Effector memory CD4-positive, alpha-beta T cell (primary cell): ENCODE measurements at regions not wholly inside any gene's neighbourhood (a gene's known extent, or its start where the extent isn't known, plus 50 kb on each side); places are given as distances from the start of the nearest gene placed in this dataset.

Experiments used
- DNase-seq, 3 donors: peaks; one replicate each; pipeline ENCODE4 v3.0.0-alpha.2; 2020
- H3K27ac ChIP-seq: 2 replicates; pipeline ENCODE4 v1.7.0; 2013; ENCODE audit warnings: mild to moderate bottlenecking, low read length, moderate library complexity; ENCODE audit not compliant: insufficient read depth, poor library complexity, severe bottlenecking
- H3K27me3 ChIP-seq: replicated peaks from 2 replicates; pipeline ENCODE4 v1.7.0; 2013; ENCODE audit warnings: mild to moderate bottlenecking, low read length; ENCODE audit not compliant: insufficient read depth, control insufficient read depth, poor library complexity, severe bottlenecking
- H3K36me3 ChIP-seq: 2 replicates; pipeline ENCODE4 v1.7.0; 2013; ENCODE audit warnings: mild to moderate bottlenecking, low read length, moderate library complexity; ENCODE audit not compliant: control insufficient read depth, insufficient read depth
- H3K4me1 ChIP-seq: 2 replicates; pipeline ENCODE4 v1.7.0; 2013; ENCODE audit warnings: low read length, mild to moderate bottlenecking; ENCODE audit not compliant: control insufficient read depth, insufficient read depth, poor library complexity, severe bottlenecking
- H3K4me3 ChIP-seq: 2 replicates; pipeline ENCODE4 v1.7.0; 2013; ENCODE audit warnings: low read length, low read depth, mild to moderate bottlenecking; ENCODE audit not compliant: insufficient read depth, poor library complexity, severe bottlenecking
- H3K9me3 ChIP-seq: 2 replicates; pipeline ENCODE4 v1.7.0; 2013; ENCODE audit warnings: mild to moderate bottlenecking, low read length, moderate library complexity; ENCODE audit not compliant: control insufficient read depth

- H3K4me1 ChIP-seq, result no peaks in the 10 kb centered on the region
- DNase-seq, result no peak
These were observed 50.1 kb upstream of the ASAP2 start for GRCh38 chr2:9156483-9156882.

GRCh38 chr2:9154061-9154460 is 52.6 kb upstream of the ASAP2 start:
- Histone ChIP-seq H3K9me3 (no peaks in the 10 kb centered on the region), H3K36me3 (no peaks in the 10 kb centered on the region), H3K27me3 (no peaks in the 10 kb centered on the region), H3K4me1 (no peaks in the 10 kb centered on the region), H3K4me3 (no peak overlapping the region), H3K27ac (no peak overlapping the region)
- no peak for DNase-seq

More at GRCh38 chr2:9156483-9156882, 50.1 kb upstream of the ASAP2 start:
- Histone ChIP-seq H3K9me3 (no peaks in the 10 kb centered on the region), H3K36me3 (no peaks in the 10 kb centered on the region), H3K27me3 (no peaks in the 10 kb centered on the region), H3K4me3 (no peak overlapping the region), H3K27ac (no peak overlapping the region)

- Histone ChIP-seq H3K27ac (no peak overlapping the region), H3K4me3 (no peak overlapping the region), H3K27me3 (no peaks in the 10 kb centered on the region), H3K9me3 (no peaks in the 10 kb centered on the region), H3K4me1 (no peaks in the 10 kb centered on the region), H3K36me3 (no peaks in the 10 kb centered on the region)
- no peak for DNase-seq
These were observed 53.0 kb upstream of the ASAP2 start for GRCh38 chr2:9153643-9153980.

- H3K4me3 ChIP-seq, result no peak overlapping the region
- H3K4me1 ChIP-seq, result no peaks in the 10 kb centered on the region
- H3K36me3 ChIP-seq, result no peaks in the 10 kb centered on the region
- H3K27ac ChIP-seq, result no peak overlapping the region
- no peaks in the 10 kb centered on the region for H3K27me3 ChIP-seq
- no peak for DNase-seq
- no peaks in the 10 kb centered on the region for H3K9me3 ChIP-seq
These were observed 53.5 kb upstream of the ASAP2 start for GRCh38 chr2:9152975-9153642.

GRCh38 chr2:9150906-9151305 is 55.7 kb upstream of the ASAP2 start:
- no peak for DNase-seq
- no peaks in the 10 kb centered on the region for H3K27me3 ChIP-seq
- H3K9me3 ChIP-seq, result no peaks in the 10 kb centered on the region
- no peaks in the 10 kb centered on the region for H3K4me1 ChIP-seq
- H3K4me3 ChIP-seq, result no peak overlapping the region
- no peaks in the 10 kb centered on the region for H3K36me3 ChIP-seq
- no peak overlapping the region for H3K27ac ChIP-seq

- H3K4me1 ChIP-seq, result no peaks in the 10 kb centered on the region
- H3K4me3 ChIP-seq, result no peak overlapping the region
- no peaks in the 10 kb centered on the region for H3K27me3 ChIP-seq
- no peaks in the 10 kb centered on the region for H3K9me3 ChIP-seq
- DNase-seq, result no peak
- H3K36me3 ChIP-seq, result no peaks in the 10 kb centered on the region
- no peak overlapping the region for H3K27ac ChIP-seq
These were observed 56.1 kb upstream of the ASAP2 start for GRCh38 chr2:9150568-9150900.

GRCh38 chr2:9149726-9150567 is 56.7 kb upstream of the ASAP2 start:
- H3K4me3 ChIP-seq, result no peak overlapping the region

GRCh38 chr2:9149388-9149660 is 57.3 kb upstream of the ASAP2 start:
- DNase-seq, result no peak
- no peaks in the 10 kb centered on the region for H3K9me3 ChIP-seq

More at GRCh38 chr2:9149726-9150567, 56.7 kb upstream of the ASAP2 start:
- no peak for DNase-seq
- H3K27ac ChIP-seq, result no peak overlapping the region
- no peaks in the 10 kb centered on the region for H3K27me3 ChIP-seq
- H3K36me3 ChIP-seq, result no peaks in the 10 kb centered on the region
- H3K9me3 ChIP-seq, result no peaks in the 10 kb centered on the region
- H3K4me1 ChIP-seq, result no peaks in the 10 kb centered on the region

GRCh38 chr2:9146646-9147045 is 60.0 kb upstream of the ASAP2 start:
- H3K4me3 ChIP-seq, result no peak overlapping the region
- H3K27ac ChIP-seq, result no peak overlapping the region
- H3K4me1 ChIP-seq, result no peaks in the 10 kb centered on the region
- DNase-seq, result no peak
- H3K27me3 ChIP-seq, result no peaks in the 10 kb centered on the region
- no peaks in the 10 kb centered on the region for H3K9me3 ChIP-seq
- H3K36me3 ChIP-seq, result no peaks in the 10 kb centered on the region

More at GRCh38 chr2:9149388-9149660, 57.3 kb upstream of the ASAP2 start:
- no peaks in the 10 kb centered on the region for H3K4me1 ChIP-seq
- no peak overlapping the region for H3K4me3 ChIP-seq
- no peaks in the 10 kb centered on the region for H3K36me3 ChIP-seq
- no peaks in the 10 kb centered on the region for H3K27me3 ChIP-seq
- H3K27ac ChIP-seq, result no peak overlapping the region

GRCh38 chr2:9145752-9146430 is 60.7 kb upstream of the ASAP2 start:
- Histone ChIP-seq H3K4me1 (no peaks in the 10 kb centered on the region), H3K27me3 (no peaks in the 10 kb centered on the region), H3K27ac (no peak overlapping the region), H3K9me3 (no peaks in the 10 kb centered on the region), H3K4me3 (no peak overlapping the region), H3K36me3 (no peaks in the 10 kb centered on the region)
- no peak for DNase-seq
